AG10803 (cell line): ENCODE measurements at regions not wholly inside any gene's neighbourhood (a gene's known extent, or its start where the extent isn't known, plus 50 kb on each side); places are given as distances from the start of the nearest gene placed in this dataset.
"Not testable (repeated sequence)": the region's sequence is repeated elsewhere in the genome, so short reads cannot be mapped to it uniquely, and the experiment has no call there.

Source experiments
- DNase-seq: peaks from one replicate; pipeline ENCODE4 v3.0.0; 2010; ENCODE audit warnings: low read depth
- H3K4me3 ChIP-seq: 2 replicates; pipeline ENCODE4 v1.5.1; 2011; ENCODE audit warnings: mild to moderate bottlenecking, low read length, control low read depth
- CTCF ChIP-seq: conservative IDR thresholded peaks from 2 replicates; pipeline ENCODE4 v1.5.1; 2011; ENCODE audit warnings: mild to moderate bottlenecking, low read length, control low read depth, inconsistent platforms

GRCh38 chr12:124378926-124379325 is 84.0 kb downstream of the RFLNA start:
- DNase-seq: no peak
- no peak overlapping the region for H3K4me3 ChIP-seq
- no peak for TF ChIP-seq CTCF

GRCh38 chr12:124377981-124378509 is 83.2 kb downstream of the RFLNA start:
- no peak for DNase-seq
- no peak for TF ChIP-seq CTCF
- no peak overlapping the region for H3K4me3 ChIP-seq

GRCh38 chr12:124376435-124376834 is 81.5 kb downstream of the RFLNA start:
- H3K4me3 ChIP-seq: no peak overlapping the region
- DNase-seq: no peak
- no peak for TF ChIP-seq CTCF

GRCh38 chr12:124375789-124376175 is 80.9 kb downstream of the RFLNA start:
- H3K4me3 ChIP-seq: no peak overlapping the region
- DNase-seq: no peak
- no peak for TF ChIP-seq CTCF

GRCh38 chr12:124375141-124375788 is 80.4 kb downstream of the RFLNA start:
- H3K4me3 ChIP-seq: no peak overlapping the region
- DNase-seq: no peak
- no peak for TF ChIP-seq CTCF

- DNase-seq: no peak
- no peak for TF ChIP-seq CTCF
- no peak overlapping the region for H3K4me3 ChIP-seq
Measured at GRCh38 chr12:124374567-124374966, 79.7 kb downstream of the RFLNA start.

- no peak for TF ChIP-seq CTCF
- no peak for DNase-seq
- no peak overlapping the region for H3K4me3 ChIP-seq
Measured at GRCh38 chr12:124374147-124374546, 79.3 kb downstream of the RFLNA start.

- not testable (repeated sequence) for DNase-seq, H3K4me3 ChIP-seq
Measured at GRCh38 chr12:124373701-124374100, 78.8 kb downstream of the RFLNA start.
